Heart left ventricle (tissue), 13 donors: ENCODE measurements at regions not wholly inside any gene's neighbourhood (a gene's known extent, or its start where the extent isn't known, plus 50 kb on each side); places are given as distances from the start of the nearest gene placed in this dataset.

Experiments
- CTCF ChIP-seq, 12 donors: fragments of 200-600 bp; sonication (generic) in 4 of 12; IDR thresholded peaks; one replicate each; pipeline versions ENCODE4 v1.5.0 to v1.8.0; 2018 to 2022; ENCODE audit warnings: antibody characterized with exemption in 12 of 12, mild to moderate bottlenecking in 5 of 12
- POLR2A ChIP-seq, 2 donors: fragments of 450-650 bp; IDR thresholded peaks; one replicate each; pipeline ENCODE4 v1.6.1; 2017; ENCODE audit warnings: antibody characterized with exemption in 2 of 2, mild to moderate bottlenecking in 2 of 2, moderate library complexity in 2 of 2
- donor health status: ischemic (EF 13 %, LVEDD 7.1; RV severe dilation, severe dysfunction).
- donor health status: DM: no; HTN: yes; CAD: no.
- donor health status: DM: no; HTN: no; CAD: no.
- donor health status: ischemic (EF 25% LVEDD 6.9; RV normal size, moderate dysfunction).
- donor health status: ischemic (EF 25% LVEDD 5.7; RV mildly dilated, moderate dysfunction).
- donor health status: ischemic (EF 35%, LVEDD 5.7; RV mildly dilated, moderate dysfunction).
- donor health status: nonischemic (EF 11% LVEDD 7.7; RV severe dilation, severe dysfunction).
- donor health status: DM: yes; HTN: yes; CAD: no.
- donor health status: PGD.
- donor health status: ischemic (EF 29% LVEDD 5.4; RV normal size, mild dysfunction).
- donor health status: nonischemic (EF 23%, LVEDD 6.1; RV moderate dilation, normal function).

GRCh38 chr11:69950621-69951020 is 127.5 kb upstream of the ANO1 start:
- TF ChIP-seq CTCF (IDR thresholded peaks at IDR 0.05) (no peak), POLR2A (IDR thresholded peaks at IDR 0.05) (no peak)
